Urinary bladder (tissue), 3 donors: ENCODE measurements at regions not wholly inside any gene's neighbourhood (a gene's known extent, or its start where the extent isn't known, plus 50 kb on each side); places are given as distances from the start of the nearest gene placed in this dataset.

Source experiments
- DNase-seq: peaks from one replicate; pipeline ENCODE4 v3.0.0-alpha.2; 2015; ENCODE audit errors: extremely low spot score
- H3K27ac ChIP-seq: one replicate; pipeline ENCODE4 v1.5.1; 2013; ENCODE audit warnings: low read depth, mild to moderate bottlenecking, moderate library complexity
- H3K36me3 ChIP-seq: one replicate; pipeline ENCODE4 v1.6.1; 2013; ENCODE audit warnings: mild to moderate bottlenecking, moderate library complexity; ENCODE audit not compliant: insufficient read depth
- H3K4me1 ChIP-seq: one replicate; pipeline ENCODE4 v1.6.1; 2013; ENCODE audit warnings: mild to moderate bottlenecking, moderate library complexity; ENCODE audit not compliant: insufficient read depth
- H3K4me3 ChIP-seq: one replicate; pipeline ENCODE4 v1.5.1; 2013; ENCODE audit warnings: low read depth, low read length
- WGBS: extraction: QIAGEN DNeasy Blood & Tissue Kit; methylation state at CpG from one replicate; pipeline ENCODE4 v1.1.7; 2013; 5-methylcytosine and 5-hydroxymethylcytosine counted together
- donor health status: healthy with polysubstance abuse.
- donor health status: healthy.

- no peaks in the 10 kb centered on the region for H3K4me1 ChIP-seq
- no peak overlapping the region for H3K4me3 ChIP-seq
- no peak overlapping the region for H3K27ac ChIP-seq
- DNase-seq = no peak
- no peaks in the 10 kb centered on the region for H3K36me3 ChIP-seq
- 83% methylated on average over 1 of the region's 1 CpG for WGBS
These were observed 688.9 kb upstream of the NRXN1 start for GRCh38 chr2:51720826-51721225.

DNA sequence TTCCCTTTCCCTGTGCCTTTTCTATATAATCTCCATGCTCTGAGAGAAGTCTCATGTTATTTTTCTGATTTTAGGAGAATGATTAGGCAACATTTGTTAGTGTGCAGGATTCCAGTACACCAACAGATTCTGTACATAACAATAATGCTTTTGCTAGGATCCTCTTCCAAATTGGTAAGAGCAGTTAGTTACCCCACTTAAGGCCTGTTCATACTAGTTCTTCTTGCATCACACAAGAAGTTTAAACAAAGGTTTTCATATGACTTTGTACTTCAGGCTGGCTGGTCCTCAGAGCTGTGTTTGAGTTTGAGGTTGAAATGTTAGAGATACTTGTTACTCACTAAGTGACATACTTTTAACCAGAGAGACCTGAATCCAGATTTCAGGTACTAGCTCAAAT, 686.9 kb upstream of the NRXN1 start:
- Histone ChIP-seq H3K4me1 (no peaks in the 10 kb centered on the region), H3K36me3 (no peaks in the 10 kb centered on the region), H3K4me3 (no peak overlapping the region), H3K27ac (no peak overlapping the region)
- DNase-seq = no peak

DNA sequence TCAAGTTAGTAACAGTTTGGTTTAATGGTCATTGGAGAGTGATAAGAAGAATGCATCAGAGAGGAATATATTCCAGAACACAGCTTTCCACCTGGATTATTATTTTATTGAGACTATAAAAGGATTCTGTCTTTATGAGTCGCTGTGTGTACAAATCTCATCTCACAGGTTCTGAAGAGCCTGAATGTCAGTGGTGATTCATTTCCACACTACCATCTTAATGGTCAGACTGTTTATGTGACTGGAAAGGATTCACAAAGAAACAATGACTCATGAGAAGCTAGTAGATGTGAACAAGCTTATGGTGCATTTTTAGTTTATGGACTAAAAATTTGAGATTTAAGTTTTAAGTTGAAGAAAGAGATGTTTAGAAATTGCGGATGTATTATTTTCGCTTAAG, 685.4 kb upstream of the NRXN1 start:
- Histone ChIP-seq H3K4me1 (no peaks in the 10 kb centered on the region), H3K4me3 (no peak overlapping the region), H3K27ac (no peak overlapping the region), H3K36me3 (no peaks in the 10 kb centered on the region)
- no peak for DNase-seq
- 69% methylated on average over 3 of the region's 3 CpGs for WGBS

GRCh38 chr2:51711766-51712165, 679.8 kb upstream of the NRXN1 start:
- 82% methylated on average over 3 of the region's 3 CpGs for WGBS
- DNase-seq = no peak
- no peak overlapping the region for H3K27ac ChIP-seq
- no peaks in the 10 kb centered on the region for H3K36me3 ChIP-seq
- H3K4me1 ChIP-seq = no peaks in the 10 kb centered on the region
- no peak overlapping the region for H3K4me3 ChIP-seq

DNA sequence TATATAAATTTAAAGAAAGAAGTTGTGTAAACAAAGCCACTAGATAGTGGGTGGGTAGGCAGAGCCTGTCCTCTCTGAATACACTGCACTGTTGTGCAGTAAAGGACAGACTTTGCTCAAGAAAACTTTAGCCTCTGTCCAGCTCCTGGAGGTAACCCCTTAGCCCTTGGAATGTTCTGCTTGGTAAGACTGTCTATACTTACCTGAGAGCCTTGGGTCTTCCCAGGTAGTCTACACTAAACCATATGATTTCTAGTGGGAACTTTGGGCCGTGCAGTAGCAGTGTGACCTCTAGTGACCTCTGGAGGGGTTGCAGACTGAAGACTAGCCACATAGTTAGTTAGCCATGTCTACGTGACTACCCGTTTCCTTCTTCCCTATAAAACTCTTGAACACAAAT, 678.3 kb upstream of the NRXN1 start:
- no peak overlapping the region for H3K27ac ChIP-seq
- H3K36me3 ChIP-seq = no peaks in the 10 kb centered on the region
- H3K4me1 ChIP-seq = no peaks in the 10 kb centered on the region
- H3K4me3 ChIP-seq = no peak overlapping the region
- 72% methylated on average over 3 of the region's 3 CpGs for WGBS
- no peak for DNase-seq

DNA sequence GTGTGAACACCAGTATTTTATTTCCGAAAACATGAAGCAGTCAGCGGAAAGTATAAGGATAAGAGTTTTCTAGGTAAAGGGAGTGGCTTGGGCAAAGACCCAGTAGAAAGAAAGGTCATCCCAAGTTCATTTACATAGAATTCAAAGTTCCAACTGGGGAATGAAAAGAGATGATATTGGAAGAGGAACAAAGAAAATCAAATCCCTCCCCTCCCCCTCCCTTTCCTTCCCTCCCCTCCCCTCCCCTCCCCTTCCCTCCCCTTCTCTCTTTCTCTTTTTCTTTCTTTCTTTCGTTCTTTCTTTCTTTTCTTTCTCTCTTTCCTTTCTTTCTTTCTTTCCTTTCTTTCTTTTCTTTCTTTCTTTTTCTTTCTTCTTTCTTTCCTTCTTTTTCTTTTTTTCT, 675.7 kb upstream of the NRXN1 start:
- H3K4me1 ChIP-seq = no peaks in the 10 kb centered on the region
- no peaks in the 10 kb centered on the region for H3K36me3 ChIP-seq
- DNase-seq = no peak
- H3K27ac ChIP-seq = no peak overlapping the region
- 95% methylated on average over 3 of the region's 3 CpGs for WGBS
- no peak overlapping the region for H3K4me3 ChIP-seq

GRCh38 chr2:51706220-51706619, 674.3 kb upstream of the NRXN1 start:
- 65% methylated on average over 3 of the region's 3 CpGs for WGBS
- Histone ChIP-seq H3K36me3 (no peaks in the 10 kb centered on the region), H3K27ac (no peak overlapping the region), H3K4me1 (no peaks in the 10 kb centered on the region), H3K4me3 (no peak overlapping the region)
- no peak for DNase-seq

- no peak overlapping the region for H3K4me3 ChIP-seq
- DNase-seq = no peak
- 85% methylated on average over 1 of the region's 1 CpG for WGBS
- H3K4me1 ChIP-seq = no peaks in the 10 kb centered on the region
- no peaks in the 10 kb centered on the region for H3K36me3 ChIP-seq
- H3K27ac ChIP-seq = no peak overlapping the region
These were observed 673.5 kb upstream of the NRXN1 start for GRCh38 chr2:51705417-51705816.

GRCh38 chr2:51698021-51698420, 666.1 kb upstream of the NRXN1 start:
- Histone ChIP-seq H3K36me3 (no peaks in the 10 kb centered on the region), H3K27ac (no peak overlapping the region), H3K4me1 (no peaks in the 10 kb centered on the region), H3K4me3 (no peak overlapping the region)
- no peak for DNase-seq
- 65% methylated on average over 3 of the region's 3 CpGs for WGBS

GRCh38 chr2:51697095-51697494, 665.2 kb upstream of the NRXN1 start:
- Histone ChIP-seq H3K4me3 (no peak overlapping the region), H3K36me3 (no peaks in the 10 kb centered on the region), H3K4me1 (no peaks in the 10 kb centered on the region), H3K27ac (no peak overlapping the region)
- WGBS = 73% methylated on average over 5 of the region's 5 CpGs
- no peak for DNase-seq

DNA sequence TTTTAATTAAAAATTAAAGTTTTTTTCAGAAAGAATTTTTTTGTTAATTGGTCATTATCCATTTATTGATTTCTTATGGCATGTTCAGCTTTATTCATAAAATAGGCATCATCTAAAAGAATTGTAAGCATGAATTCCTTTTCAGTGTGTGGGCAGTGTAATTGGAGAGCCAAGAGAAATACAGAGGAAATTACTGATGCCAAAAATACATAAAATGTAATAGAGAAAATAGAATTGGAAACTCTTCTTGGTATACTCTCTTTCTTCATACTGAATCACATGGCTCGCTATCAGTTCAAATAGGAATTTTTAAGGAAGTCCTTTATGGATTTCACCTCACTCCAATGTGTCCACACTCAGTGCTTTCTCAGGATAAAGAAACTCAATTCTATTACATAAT, 663.6 kb upstream of the NRXN1 start:
- no peaks in the 10 kb centered on the region for H3K36me3 ChIP-seq
- no peaks in the 10 kb centered on the region for H3K4me1 ChIP-seq
- whole genome bisulfite sequencing = 80% methylated on average over 1 of the region's 1 CpG
- DNase-seq = no peak
- H3K27ac ChIP-seq = no peak overlapping the region
- no peak overlapping the region for H3K4me3 ChIP-seq

DNA sequence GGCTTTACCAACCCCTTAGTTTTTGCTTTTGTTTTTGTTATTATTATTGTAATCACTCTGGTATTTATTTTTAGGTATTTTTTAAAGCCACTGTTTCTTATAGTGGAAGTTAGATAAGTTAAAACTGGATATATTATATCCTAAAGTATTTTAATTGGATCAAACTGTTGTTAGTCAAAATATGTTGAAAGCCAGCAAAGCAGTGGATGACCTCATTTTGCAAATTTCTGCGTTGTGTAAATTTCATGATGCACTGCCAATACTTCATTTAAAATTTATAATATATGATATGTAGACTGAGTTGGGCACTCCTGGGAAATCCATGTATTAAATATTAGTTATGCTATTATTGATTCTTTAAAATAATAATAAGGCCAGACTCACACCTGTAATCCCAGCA, 661.7 kb upstream of the NRXN1 start:
- no peak overlapping the region for H3K4me3 ChIP-seq
- no peak for DNase-seq
- no peaks in the 10 kb centered on the region for H3K4me1 ChIP-seq
- no peaks in the 10 kb centered on the region for H3K36me3 ChIP-seq
- WGBS = 59% methylated on average over 1 of the region's 1 CpG
- no peak overlapping the region for H3K27ac ChIP-seq

GRCh38 chr2:51681854-51682253, 649.9 kb upstream of the NRXN1 start:
- no peaks in the 10 kb centered on the region for H3K36me3 ChIP-seq
- no peak overlapping the region for H3K4me3 ChIP-seq
- DNase-seq = no peak
- no peak overlapping the region for H3K27ac ChIP-seq
- 87% methylated on average over 2 of the region's 2 CpGs for WGBS
- no peaks in the 10 kb centered on the region for H3K4me1 ChIP-seq

DNA sequence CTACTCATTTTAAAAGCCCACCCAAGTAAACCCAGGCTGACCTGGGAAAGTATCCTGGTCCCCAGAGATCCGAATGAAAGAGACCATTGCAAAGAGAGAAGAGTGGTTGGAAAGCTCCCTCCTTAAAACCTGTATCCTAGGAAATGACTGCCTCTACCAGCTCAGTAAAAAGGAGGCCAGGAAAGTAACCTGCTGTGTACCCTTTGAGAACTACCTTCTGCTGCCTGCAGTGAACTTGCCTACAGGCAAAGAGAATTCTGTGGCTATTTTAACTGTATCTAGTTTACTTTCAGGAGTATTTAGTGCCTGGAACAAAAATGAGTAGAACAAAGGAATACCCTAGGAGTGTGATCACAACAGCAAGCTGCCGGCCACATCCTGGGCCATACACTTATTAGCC, 641.7 kb upstream of the NRXN1 start:
- no peak overlapping the region for H3K4me3 ChIP-seq
- no peaks in the 10 kb centered on the region for H3K36me3 ChIP-seq
- no peak overlapping the region for H3K27ac ChIP-seq
- DNase-seq = no peak
- H3K4me1 ChIP-seq = no peaks in the 10 kb centered on the region
- WGBS = 38% methylated on average over 2 of the region's 2 CpGs

DNA sequence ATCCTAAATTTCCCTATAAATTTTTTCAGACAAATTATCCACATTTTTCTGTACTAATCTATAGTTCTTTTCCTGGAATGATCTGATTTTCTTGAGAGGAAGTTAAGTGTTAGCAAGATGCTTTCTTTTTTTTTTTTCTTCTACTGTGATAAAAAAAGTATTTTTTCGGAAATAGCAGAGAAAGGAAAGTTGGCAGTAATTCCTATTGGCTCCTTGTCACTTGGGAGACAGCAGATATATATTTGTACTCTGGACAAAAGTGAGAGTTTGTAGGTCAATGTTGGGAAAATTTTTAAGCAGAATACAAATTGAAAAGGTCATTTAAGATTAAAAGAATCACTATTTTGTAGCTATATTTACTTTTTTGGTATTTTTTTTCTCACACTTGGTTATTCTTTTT, 635.7 kb upstream of the NRXN1 start:
- no peak overlapping the region for H3K4me3 ChIP-seq
- H3K27ac ChIP-seq = no peak overlapping the region
- no peak for DNase-seq
- no peaks in the 10 kb centered on the region for H3K4me1 ChIP-seq
- no peaks in the 10 kb centered on the region for H3K36me3 ChIP-seq
- WGBS = 15% methylated on average over 1 of the region's 1 CpG
